Iris pigment epithelial cell (primary cell): ENCODE measurements at regions not wholly inside any gene's neighbourhood (a gene's known extent, or its start where the extent isn't known, plus 50 kb on each side); places are given as distances from the start of the nearest gene placed in this dataset.
"Not testable (repeated sequence)": the region's sequence is repeated elsewhere in the genome, so short reads cannot be mapped to it uniquely, and the experiment has no call there.

Source experiments
- DNase-seq: peaks from one replicate; pipeline ENCODE4 v3.0.0-alpha.2; 2011; ENCODE audit warnings: low read depth

- DNase-seq, result no peak
Observed at GRCh38 chr4:52512291-52512690, 146.8 kb downstream of the USP46 start.

- not testable (repeated sequence) for DNase-seq
Observed at GRCh38 chr4:52522093-52522492, 137.0 kb downstream of the USP46 start.

- DNase-seq, result no peak
Observed at GRCh38 chr4:52529983-52530382, 129.1 kb downstream of the USP46 start.

GRCh38 chr4:52535793-52536192 lies 123.3 kb downstream of the USP46 start:
- no peak for DNase-seq
